ENCODE measurements at regions not wholly inside any gene's neighbourhood (a gene's known extent, or its start where the extent isn't known, plus 50 kb on each side); places are given as distances from the start of the nearest gene placed in this dataset.

GRCh38 chr12:60075091-60075490 is 479.3 kb downstream of the SLC16A7 start:
- no peaks in the 10 kb centered on the region for H3K79me2 ChIP-seq (ENCODE audit: insufficient read depth, low read length)
- H3K4me2 ChIP-seq (ENCODE audit: low read depth, low read length, poor library complexity, severe bottlenecking) = no peak overlapping the region
- H3K36me3 ChIP-seq (ENCODE audit: insufficient read depth, low read length) = no peaks in the 10 kb centered on the region
- H2AFZ ChIP-seq (ENCODE audit: low read length) = no peak overlapping the region
- no peaks in the 10 kb centered on the region for H3K4me1 ChIP-seq (ENCODE audit: insufficient read depth, low read length, poor library complexity, severe bottlenecking)
- no peak overlapping the region for H3K4me3 ChIP-seq (ENCODE audit: low read length, poor library complexity, severe bottlenecking)
- H3K9me2 ChIP-seq (replicated peaks; ENCODE audit: low read depth, low read length) = no peaks in the 10 kb centered on the region
- H3K9ac ChIP-seq (ENCODE audit: low read depth, low read length, poor library complexity, severe bottlenecking) = no peak overlapping the region
- TF ChIP-seq, protein P1, sequence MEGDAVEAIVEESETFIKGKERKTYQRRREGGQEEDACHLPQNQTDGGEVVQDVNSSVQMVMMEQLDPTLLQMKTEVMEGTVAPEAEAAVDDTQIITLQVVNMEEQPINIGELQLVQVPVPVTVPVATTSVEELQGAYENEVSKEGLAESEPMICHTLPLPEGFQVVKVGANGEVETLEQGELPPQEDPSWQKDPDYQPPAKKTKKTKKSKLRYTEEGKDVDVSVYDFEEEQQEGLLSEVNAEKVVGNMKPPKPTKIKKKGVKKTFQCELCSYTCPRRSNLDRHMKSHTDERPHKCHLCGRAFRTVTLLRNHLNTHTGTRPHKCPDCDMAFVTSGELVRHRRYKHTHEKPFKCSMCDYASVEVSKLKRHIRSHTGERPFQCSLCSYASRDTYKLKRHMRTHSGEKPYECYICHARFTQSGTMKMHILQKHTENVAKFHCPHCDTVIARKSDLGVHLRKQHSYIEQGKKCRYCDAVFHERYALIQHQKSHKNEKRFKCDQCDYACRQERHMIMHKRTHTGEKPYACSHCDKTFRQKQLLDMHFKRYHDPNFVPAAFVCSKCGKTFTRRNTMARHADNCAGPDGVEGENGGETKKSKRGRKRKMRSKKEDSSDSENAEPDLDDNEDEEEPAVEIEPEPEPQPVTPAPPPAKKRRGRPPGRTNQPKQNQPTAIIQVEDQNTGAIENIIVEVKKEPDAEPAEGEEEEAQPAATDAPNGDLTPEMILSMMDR (conservative IDR thresholded peaks at IDR 0.05; ENCODE audit: low read length) = no peak
- no peak for TF ChIP-seq EZH2phosphoT487 (IDR thresholded peaks at IDR 0.05; ENCODE audit: borderline replicate concordance)
- no peaks in the 10 kb centered on the region for H4K20me1 ChIP-seq (ENCODE audit: insufficient read depth, low read length, poor library complexity, severe bottlenecking)
- no peaks in the 10 kb centered on the region for H3F3A ChIP-seq (ENCODE audit: low read depth)
- H3K27me3 ChIP-seq (ENCODE audit: insufficient read depth, low read length, poor library complexity, severe bottlenecking) = no peaks in the 10 kb centered on the region
- H3K9me3 ChIP-seq (ENCODE audit: insufficient read depth, low read depth, low read length) = no peaks in the 10 kb centered on the region

DNA sequence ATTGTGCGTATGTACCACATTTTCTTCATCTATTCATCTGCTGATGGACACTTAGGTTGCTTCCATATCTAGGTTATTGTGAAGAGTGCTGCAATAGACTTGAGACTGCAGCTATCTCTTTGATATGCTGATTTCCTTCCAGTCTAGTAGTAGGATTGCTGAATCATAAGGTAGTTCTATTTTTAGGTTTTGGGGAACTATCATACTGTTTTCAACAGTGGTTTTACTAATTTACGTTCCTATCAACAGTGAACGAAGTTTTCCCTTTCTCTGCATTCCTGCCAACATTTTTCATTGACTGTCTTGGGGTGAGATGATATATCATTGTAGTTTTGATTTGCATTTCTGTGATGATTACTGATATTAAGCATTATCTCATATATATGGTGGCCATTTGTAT is 482.2 kb downstream of the SLC16A7 start:
- Histone ChIP-seq H2AFZ (ENCODE audit: low read length) (no peak overlapping the region), H4K20me1 (ENCODE audit: insufficient read depth, low read length, poor library complexity, severe bottlenecking) (no peaks in the 10 kb centered on the region), H3K79me2 (ENCODE audit: insufficient read depth, low read length) (no peaks in the 10 kb centered on the region), H3K4me3 (ENCODE audit: low read length, poor library complexity, severe bottlenecking) (no peak overlapping the region), H3K9me3 (ENCODE audit: insufficient read depth, low read depth, low read length) (no peaks in the 10 kb centered on the region), H3K27me3 (ENCODE audit: insufficient read depth, low read length, poor library complexity, severe bottlenecking) (no peaks in the 10 kb centered on the region), H3K9me2 (replicated peaks; ENCODE audit: low read depth, low read length) (no peaks in the 10 kb centered on the region), H3K9ac (ENCODE audit: low read depth, low read length, poor library complexity, severe bottlenecking) (no peak overlapping the region), H3F3A (ENCODE audit: low read depth) (no peaks in the 10 kb centered on the region), H3K36me3 (ENCODE audit: insufficient read depth, low read length) (no peaks in the 10 kb centered on the region), H3K4me2 (ENCODE audit: low read depth, low read length, poor library complexity, severe bottlenecking) (no peak overlapping the region), H3K4me1 (ENCODE audit: insufficient read depth, low read length, poor library complexity, severe bottlenecking) (no peaks in the 10 kb centered on the region)
- TF ChIP-seq, protein P1 (conservative IDR thresholded peaks at IDR 0.05; ENCODE audit: low read length) = no peak
- TF ChIP-seq EZH2phosphoT487 (IDR thresholded peaks at IDR 0.05; ENCODE audit: borderline replicate concordance) = no peak

- no peak overlapping the region for H2AFZ ChIP-seq (ENCODE audit: low read length)
- no peaks in the 10 kb centered on the region for H3K9me2 ChIP-seq (replicated peaks; ENCODE audit: low read depth, low read length)
- no peaks in the 10 kb centered on the region for H3K9me3 ChIP-seq (ENCODE audit: insufficient read depth, low read depth, low read length)
- H3K36me3 ChIP-seq (ENCODE audit: insufficient read depth, low read length) = no peaks in the 10 kb centered on the region
- TF ChIP-seq, protein P1 (conservative IDR thresholded peaks at IDR 0.05; ENCODE audit: low read length) = no peak
- H3F3A ChIP-seq (ENCODE audit: low read depth) = no peaks in the 10 kb centered on the region
- no peaks in the 10 kb centered on the region for H3K79me2 ChIP-seq (ENCODE audit: insufficient read depth, low read length)
- H4K20me1 ChIP-seq (ENCODE audit: insufficient read depth, low read length, poor library complexity, severe bottlenecking) = no peaks in the 10 kb centered on the region
- H3K4me1 ChIP-seq (ENCODE audit: insufficient read depth, low read length, poor library complexity, severe bottlenecking) = no peaks in the 10 kb centered on the region
- H3K4me3 ChIP-seq (ENCODE audit: low read length, poor library complexity, severe bottlenecking) = no peak overlapping the region
- H3K27me3 ChIP-seq (ENCODE audit: insufficient read depth, low read length, poor library complexity, severe bottlenecking) = no peaks in the 10 kb centered on the region
- no peak overlapping the region for H3K4me2 ChIP-seq (ENCODE audit: low read depth, low read length, poor library complexity, severe bottlenecking)
- no peak overlapping the region for H3K9ac ChIP-seq (ENCODE audit: low read depth, low read length, poor library complexity, severe bottlenecking)
These were observed 497.6 kb downstream of the SLC16A7 start for GRCh38 chr12:60093428-60093827.

All from Loucy (cell line).